ENCODE measurements at regions not wholly inside any gene's neighbourhood (a gene's known extent, or its start where the extent isn't known, plus 50 kb on each side); places are given as distances from the start of the nearest gene placed in this dataset.

DNA sequence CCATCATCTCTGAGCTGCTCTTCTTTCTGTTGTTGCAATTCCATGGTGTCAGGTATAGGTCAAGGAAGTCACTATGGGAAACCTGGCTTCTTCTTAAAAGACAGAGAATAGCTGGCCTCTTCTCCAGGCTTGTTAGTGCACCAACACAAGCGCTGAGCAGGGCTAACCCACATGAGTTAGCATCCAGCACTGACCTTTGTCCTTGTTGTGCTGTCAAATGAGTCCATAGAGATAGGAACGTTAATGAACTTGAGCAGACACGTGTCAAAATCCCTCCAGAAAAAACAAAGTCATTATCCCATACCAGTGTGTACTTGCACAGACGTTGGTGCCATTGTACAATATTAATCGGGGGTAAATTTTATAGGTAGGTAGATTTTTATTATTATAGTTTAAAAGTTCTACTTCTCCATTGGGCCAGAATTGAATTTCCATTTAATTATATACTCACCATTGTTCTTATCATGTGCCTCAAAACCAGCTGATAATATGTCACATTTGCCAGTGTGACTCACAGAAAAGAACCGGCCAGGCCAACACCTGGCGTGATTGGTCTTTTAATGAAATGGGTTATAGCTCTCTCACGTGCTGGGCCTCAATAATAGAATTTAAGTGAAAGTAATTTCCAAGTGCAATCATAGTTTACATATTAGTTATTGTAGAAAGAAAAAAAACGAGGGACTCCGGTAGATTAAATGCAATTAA is 468.8 kb upstream of the MGMT start:
- no peak for DNase-seq

DNA sequence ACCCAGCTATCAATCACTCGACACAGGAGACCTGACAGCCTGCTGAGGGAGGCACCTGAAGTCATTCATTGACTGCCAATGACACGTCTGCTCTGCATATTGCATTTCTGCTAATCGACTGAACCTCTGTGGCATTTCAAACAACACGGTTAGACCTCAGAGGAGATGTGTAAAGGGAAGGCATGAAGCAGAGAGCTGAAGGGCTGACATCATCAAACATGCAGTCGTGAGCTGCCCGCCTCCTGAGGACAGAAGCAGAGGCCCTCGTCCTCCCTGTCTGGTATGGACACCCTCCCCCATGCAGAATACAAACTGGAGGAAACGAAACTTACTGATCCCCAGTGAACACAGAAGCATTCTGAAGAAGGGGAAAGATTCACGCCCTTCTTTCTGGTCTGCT is 462.6 kb upstream of the MGMT start:
- DNase-seq = no peak

DNA sequence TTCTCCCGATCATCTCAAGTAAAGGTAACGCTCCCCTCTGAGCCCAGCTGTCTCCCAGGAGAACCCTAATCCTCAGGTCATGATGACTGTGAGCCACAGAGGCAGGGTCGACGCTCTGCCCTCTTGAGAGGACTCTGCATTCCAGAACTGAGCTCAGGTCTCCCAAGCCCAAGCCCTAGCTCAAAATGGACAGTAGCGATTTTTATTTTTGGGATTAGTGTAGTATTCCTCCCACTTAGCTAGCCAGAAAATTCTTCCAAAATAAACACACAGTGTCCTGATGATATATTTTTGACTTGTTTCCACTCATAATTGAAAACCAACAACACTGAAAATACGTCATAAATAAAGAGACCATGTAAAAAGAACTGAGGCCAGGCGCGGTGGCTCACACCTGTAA is 462.0 kb upstream of the MGMT start:
- DNase-seq = no peak

DNA sequence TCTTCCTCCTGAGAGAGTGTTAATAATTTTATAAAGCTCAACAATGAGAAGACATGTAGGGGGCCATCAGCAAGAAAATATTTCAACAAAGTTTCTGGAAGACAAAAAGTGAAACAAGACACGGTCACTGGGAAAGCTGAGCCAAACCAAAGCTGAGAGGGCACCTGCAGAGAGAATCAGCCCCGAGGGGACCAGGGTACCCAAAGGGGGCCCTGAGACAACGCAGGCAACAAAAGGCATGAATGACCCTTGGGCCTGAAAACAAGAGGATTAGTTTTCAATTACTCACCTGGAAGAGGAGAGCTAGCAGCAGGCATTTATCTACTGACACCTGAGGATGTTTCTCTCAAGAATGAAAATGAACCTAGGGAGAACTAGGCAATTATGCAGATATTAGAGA is 461.2 kb upstream of the MGMT start:
- DNase-seq = no peak

DNA sequence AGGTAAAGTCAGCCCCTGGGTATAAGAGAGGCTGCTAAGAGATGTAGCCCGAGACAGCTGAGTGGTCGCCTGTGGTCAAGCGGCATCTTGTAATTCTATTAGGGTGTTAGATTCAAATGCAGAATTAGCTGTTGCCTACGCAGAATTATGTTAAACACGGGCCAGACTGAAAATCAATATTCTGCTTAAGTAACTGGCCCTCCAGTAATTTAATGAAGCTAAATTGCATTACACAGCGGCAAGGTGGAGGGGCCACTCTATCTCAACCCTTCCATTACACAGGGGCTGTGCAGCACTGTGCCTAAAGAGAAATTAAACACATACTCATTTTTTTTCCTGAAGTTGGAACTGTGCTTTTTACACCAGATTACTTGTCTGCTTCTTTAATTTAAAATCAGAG is 448.5 kb upstream of the MGMT start:
- DNase-seq = no peak

DNA sequence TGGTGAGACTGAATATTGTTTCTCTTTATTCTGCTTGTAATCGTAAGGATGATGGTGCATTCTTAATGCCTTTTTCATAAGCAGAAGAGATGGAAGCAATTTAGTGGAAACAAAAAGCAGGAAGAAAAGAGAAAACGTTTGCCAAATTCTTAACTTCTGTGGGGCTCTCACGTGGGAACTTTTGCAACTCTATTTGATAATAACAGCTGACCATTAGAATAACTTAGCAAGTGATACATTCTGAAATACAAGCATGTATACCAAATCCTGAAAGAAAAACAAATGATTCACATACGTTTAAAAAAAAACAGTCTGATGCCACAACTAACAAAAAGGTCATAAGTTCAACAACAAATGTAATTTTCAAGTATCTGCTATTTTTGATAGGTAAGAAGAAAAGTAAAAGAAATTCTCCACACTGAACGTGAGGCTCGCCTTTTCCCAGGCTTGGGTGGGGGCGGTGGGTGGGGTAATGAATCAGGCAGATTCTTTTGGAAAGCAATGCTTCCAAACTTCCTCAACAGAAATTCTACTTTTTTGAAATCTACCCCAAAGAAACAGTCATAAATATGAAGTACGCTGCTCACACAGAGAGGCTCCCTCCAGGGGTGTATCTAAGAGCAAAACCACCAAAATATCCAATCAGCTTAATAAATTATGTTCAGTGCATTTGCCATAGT is 446.2 kb upstream of the MGMT start:
- DNase-seq = no peak

DNA sequence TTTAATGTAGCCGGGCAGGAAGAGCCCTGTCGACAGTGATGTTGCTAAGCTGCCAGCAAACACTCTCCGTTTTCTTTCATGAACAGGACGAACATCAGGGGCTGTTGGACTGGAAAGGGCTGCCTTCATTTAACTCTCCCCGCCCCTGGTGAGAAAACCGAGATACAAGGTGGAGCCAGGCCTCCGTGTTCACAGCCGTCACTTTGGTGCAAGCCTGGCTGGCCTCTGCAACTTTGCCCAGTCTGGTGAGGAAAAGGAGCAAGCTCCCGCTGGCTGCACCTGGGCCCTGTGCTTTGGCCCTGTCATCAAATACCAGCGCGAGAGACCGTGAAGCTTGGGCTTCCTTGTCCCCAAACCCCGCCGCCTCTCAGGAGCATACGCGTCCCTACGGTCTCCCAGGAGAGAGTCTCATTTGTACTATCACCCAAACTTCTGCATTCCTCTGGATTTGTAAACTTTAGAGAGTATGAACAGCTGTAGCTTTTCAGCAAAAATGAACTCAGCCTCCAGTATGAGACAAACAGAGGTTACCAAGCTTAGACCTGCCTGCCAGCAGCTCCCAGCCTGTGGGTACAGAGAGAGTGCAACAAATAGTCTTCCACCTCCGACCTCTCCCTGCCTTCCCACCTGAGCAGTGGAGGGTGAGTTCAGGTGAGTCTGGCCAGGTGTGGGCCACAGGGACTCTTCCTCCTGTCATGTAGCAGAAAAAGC is 445.3 kb upstream of the MGMT start:
- no peak for DNase-seq

DNA sequence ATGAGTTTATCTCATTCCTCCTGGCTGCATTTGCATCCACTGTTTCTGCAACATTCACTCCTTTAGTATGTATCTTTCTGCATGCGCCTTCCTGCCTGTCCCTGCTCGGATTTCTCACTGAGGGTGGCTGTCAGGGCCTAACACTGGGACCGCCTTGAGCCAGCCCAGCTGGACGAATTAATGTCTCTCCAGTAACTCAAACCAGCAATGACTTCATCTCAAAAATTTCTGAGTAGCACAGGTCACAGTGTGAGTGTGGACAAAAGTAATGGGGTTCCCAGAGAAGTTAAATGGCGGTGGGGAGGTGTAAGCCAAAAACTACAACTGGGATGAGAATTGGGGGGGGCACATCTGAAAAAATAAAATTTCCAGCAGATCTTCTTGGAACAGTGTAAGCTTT is 444.0 kb upstream of the MGMT start:
- no peak for DNase-seq

DNA sequence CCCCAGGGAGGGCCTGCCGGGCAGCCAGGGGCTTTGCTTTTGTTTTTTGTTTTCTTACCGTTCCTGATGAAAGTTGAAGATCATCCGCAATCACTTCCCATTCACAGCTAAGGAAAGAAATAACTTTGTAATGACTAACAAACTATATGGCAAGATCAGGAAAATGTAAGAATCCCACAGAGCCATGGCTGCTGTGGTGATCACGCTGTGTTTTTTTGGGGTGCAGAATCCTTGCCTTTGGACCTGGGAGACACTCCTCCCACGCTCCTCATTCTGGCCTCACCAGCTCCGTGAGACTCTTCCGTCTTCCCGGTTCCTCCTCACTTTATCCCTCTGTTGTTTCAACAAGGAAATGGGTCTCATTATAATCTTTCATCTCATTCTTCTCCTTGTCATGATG is 443.0 kb upstream of the MGMT start:
- DNase-seq = no peak

DNA sequence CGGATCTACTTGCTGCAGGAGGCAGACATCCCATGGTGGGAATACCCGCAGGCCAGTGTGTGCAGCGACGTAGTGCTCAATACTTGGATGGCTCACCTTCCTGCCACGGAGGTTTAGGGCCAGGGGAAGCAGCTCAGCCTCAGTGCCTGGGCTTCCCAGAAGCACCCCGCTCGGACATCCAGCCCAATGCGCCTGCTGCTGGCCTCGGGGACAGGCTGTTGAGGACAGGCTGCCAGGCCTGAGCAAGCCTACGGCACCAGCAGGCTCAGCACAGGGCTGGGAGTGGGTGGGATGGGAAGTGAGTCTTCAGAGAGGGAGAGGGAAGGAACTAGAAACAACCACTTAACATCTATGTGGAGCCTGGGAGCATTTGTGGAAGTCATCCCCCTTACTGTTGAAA is 441.3 kb upstream of the MGMT start:
- DNase-seq = no peak

DNA sequence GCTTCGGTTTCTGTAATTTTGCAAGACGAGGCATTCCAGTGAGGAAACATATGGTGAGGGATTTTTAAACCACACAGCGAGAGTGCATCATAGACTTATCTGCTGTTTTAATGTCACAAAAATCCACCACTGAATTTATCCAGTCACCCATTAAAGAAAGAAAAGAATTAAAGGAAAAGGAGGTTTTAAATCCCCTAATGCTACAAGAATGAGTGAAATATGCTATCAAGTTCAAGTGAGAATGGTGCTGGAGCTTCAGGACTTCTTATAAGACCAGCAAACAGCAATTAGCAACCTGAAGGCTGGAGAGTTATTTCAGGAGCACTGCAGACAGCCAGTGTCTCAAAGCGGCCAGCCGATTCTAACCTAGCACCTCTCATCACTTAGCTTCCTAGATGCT is 439.1 kb upstream of the MGMT start:
- DNase-seq = no peak

DNA sequence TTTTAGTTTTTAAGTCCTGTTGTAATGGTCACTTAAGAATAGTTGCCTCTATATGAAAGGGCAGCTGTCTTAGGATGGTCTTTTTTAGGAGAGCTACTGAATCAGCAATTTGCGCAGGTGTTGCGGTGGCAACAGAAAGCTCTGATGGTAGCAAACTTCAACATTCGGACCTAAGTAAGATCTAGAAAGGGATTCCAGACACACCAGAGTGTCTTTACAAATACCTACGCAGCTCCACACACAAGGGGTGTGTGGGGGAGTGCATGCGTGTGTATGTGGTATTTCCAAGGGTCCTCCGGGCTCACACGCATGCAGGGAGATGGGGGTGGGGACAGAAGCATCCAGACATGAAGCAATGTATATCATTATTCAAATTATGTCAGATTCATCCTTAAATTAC is 438.6 kb upstream of the MGMT start:
- DNase-seq = no peak

DNA sequence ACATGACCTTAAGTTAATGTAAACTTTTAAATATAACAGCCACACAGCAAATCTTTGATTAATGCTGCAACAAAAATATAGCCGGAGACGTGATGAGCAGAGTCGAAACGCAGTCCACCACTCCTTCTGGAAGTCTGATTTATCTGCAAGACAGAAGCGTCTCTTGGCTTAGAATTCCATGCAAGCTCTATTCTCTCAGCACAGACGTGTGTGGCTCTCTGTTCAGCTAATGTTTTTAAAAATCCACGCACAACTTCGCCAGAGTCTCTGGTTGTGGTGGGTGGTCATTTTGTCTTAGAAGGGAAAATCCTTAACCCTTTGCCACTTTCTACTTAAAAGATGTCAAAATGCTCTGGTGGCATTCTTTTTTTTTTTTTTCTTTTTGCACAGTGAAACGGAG is 438.0 kb upstream of the MGMT start:
- no peak for DNase-seq

DNA sequence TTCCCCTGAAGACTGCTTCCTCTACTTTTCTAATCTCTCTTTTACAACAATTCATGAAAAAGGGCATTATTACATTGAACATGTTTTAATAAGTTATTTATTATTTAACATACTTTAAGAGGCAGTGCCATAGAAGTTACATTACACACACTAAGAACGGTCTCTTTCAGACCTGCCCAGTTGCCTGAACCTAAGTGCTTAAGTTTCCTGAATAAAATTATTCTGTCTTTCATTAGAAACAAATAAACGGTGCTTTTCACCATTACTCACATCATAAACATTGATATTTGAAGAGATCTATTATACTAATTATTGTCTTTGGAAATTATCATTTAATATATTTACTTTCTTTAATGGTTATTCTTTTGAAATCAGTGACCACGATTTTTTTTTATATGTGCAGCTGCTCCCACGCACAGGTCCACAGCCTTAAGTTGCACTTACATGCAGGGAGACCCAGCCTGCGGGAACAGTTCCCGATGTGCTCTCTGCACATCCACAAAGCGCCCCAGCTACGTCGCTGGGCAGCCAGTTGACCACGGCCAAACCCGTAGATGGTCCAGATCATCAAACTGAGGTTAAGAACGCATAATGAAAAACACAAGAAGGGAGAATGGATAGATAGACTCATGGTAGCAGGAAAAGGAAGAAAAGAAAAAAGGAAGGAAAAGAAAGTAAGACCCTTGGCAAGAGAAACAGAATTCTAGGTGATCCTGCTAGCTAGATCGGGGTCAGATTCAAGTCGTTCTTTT is 437.0 kb upstream of the MGMT start:
- no peak for DNase-seq

DNA sequence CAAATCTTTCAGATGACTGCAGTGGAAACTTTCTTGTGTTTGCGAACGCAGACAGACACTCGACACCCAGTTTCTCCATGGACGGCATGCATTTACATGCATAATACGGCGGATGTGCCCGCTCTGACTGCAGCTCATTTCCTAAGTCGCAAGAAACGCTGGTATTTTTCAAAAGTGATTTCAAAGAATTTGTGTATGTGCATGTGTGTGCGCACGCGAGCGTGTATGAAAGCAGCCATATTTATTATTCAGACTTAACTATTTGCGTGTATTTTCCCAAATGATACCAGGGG is 436.5 kb upstream of the MGMT start:
- DNase-seq = no peak

DNA sequence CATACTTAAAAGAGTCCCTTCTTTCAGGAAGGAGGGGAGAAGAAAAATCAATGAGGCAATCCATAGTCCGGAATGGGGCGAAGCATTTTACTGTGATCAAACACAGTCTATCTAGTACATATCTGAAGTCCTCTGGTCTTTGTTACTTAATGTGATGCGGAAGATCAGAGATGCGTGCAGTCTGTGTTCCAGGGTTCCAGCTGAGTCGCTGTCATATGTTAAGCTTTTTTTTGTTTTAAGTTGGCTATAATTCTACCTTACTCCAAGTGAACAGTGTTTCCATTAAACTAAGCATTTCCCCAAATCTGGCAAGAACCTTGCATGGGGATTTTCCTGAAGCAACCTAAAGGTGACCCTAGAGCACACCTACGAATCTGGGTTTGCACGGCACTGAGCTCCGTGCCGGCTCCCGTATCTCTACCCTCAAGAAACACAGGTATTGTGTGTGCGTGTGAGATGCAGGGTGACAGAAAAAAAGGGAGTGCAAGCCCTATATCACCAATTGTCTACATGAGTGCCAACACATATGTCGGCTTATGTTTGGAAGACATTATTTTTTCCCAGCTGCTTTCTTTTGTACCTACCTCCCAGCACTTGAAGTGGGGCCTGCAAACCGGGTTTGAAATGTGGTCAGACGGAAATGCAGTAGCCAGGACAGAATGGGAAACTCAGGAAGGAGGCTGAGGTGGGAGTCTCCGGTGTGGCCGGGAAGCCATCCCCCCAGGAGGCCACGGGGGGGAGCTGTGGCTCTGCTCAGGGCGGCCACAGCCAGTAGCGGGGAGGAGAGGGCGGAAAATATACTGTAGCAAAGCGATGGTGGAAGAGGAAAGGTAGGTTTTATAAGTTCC is 435.8 kb upstream of the MGMT start:
- DNase-seq = peak; percentile 33

DNA sequence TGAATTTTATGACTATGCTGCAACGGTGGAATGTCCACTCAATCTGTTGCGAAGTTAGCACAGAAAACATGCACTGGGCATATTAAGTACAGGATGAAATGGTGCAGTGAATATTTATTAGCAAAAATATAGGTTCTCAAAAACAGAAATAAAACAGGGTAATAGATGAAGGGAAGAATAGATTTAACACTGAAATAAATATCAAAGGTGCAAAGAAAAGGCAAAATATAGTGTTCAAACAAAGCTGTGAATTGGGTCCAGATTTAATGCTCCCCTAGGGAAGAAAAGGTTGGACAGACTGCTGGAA is 435.2 kb upstream of the MGMT start:
- DNase-seq = no peak

DNA sequence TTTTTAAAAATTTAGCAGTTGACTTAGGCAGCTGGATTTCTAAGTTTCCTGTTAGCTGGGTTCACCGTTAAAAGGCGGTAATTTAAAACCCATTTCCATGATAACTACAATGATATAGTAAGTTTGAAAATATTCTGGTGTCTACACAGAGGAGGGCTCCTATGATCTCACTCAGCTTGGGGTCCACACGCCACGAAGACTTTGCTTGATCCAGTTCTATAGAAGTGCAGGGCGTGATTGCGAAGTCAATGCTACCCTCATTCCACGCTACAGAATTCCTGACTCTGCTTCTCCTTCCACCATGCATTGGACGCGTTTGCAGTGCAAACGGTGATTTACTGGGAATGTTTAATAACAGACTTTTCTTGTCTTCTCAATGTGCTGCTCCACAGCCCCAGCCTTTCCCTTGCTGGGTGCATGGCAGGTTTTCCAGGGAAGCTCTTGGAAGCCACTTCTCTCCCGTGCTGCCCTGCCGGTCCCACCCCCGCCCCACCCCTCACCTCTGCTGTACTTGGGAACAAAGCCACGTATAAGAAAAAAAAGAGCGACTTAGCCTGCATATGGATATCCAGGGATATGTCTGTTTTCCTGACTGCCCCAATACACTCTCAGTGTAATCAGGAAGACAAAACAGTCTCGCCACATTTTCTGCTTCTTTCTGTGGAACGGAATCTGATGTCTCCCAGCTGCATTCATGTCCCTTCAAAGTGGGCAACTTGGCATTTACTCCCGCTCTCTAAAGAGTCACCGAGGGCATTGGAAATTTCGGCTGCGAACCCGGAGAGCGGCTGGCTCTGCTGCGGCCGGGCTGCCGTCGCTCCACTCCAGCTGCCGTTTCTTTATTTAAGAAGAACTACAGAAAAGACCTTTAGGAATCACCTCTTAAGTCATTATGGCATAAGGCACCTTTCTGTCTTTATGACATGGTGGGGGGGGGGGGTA is 434.4 kb upstream of the MGMT start:
- no peak for DNase-seq

DNA sequence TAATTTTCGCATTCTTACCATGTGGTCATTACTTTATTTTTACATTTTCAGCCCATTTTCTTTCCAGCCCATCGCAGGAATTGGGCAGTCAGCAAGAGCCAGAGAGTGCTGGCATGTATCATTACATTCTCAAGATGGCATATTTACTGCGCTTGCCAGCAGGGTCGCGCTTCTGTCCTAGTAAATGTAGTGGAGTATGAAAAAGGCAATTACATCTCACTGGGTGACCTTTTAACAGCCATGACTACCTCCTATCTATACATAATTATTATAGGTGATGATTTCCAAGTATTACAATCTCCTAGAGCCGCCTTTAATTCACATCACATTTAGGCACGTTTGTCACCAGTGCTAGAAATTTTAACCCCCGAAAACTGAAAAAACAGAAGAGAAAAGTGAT is 433.7 kb upstream of the MGMT start:
- DNase-seq = no peak

DNA sequence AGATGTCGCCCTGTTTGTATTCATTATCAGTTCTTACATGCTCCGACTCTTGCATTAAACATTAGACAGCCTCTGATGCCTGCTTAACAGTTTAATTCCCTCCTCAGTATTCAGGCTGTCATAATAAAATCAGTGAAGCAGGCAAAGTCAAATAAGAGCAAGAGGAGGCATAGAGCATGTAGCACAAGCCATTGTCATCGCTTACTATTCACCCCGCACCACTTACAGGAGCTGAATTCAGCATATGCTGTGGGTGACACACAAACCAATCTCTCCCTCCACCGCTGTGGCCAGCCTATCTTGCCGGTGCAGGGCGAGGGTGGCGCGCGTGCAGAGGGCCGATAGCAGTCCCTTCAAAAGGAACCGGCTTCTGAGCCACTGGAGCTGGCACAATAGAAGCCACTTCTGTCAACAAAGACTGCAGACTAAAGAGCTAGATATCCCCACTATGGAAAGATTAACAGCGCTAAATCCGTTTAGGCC is 433.2 kb upstream of the MGMT start:
- no peak for DNase-seq

DNA sequence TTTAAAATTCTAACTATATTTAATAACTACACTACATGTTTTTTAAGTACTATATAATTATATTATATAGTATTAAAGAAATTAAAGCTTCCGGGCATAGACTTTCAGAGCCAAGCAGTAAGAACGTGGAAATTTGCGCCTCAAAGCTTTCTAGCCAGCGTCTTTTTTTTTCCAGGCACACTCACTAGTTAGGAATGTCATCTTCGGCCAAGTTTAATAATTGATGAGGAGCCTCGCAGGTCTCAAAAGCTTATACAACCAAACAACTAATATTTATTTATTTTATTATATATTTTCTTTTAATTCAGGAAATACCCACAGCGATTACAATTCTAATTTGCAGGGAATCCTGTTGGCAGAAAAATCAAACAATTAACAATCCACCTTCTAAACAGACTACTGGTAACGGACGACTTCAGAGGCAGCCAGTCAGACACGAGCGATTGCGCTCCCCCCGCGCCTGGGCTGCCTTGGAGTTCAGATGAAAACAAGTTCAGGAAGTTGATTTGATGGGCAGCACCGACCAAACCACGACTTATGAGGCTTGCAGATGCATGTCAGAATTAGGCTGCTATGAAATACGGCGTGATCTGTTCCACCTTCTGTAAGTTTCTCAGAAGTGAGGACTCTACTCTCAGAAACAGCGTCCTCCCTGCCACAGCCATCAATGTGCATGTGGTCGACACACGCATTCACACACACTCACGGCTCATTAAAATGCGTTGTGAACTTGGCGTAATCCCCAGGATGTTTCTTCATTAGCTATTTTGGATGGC is 431.8 kb upstream of the MGMT start:
- DNase-seq = no peak
